SU-DHL-6 (cell line): ENCODE measurements at regions not wholly inside any gene's neighbourhood (a gene's known extent, or its start where the extent isn't known, plus 50 kb on each side); places are given as distances from the start of the nearest gene placed in this dataset.

Experiments used
- CTCF ChIP-seq: fragments of 200-600 bp; sonication (generic); IDR thresholded peaks from one replicate; pipeline ENCODE4 v1.5.1; 2017; ENCODE audit warnings: antibody characterized with exemption, mild to moderate bottlenecking, low read length, moderate library complexity; ENCODE audit not compliant: insufficient read depth, poor library complexity, severe bottlenecking
- EZH2phosphoT487 ChIP-seq: fragments of 200-600 bp; sonication (generic), shearing (Covaris generic); conservative IDR thresholded peaks from 2 replicates; pipeline ENCODE4 v1.6.1; 2018; ENCODE audit warnings: mild to moderate bottlenecking, antibody characterized with exemption, low read length, moderate library complexity, mixed read lengths

GRCh38 chr10:36794981-36795380 lies 330.4 kb upstream of the ANKRD30A start:
- TF ChIP-seq CTCF (no peak), EZH2phosphoT487 (no peak)
